GM19238 (cell line): ENCODE measurements at regions not wholly inside any gene's neighbourhood (a gene's known extent, or its start where the extent isn't known, plus 50 kb on each side); places are given as distances from the start of the nearest gene placed in this dataset.
"Not testable (repeated sequence)": the region's sequence is repeated elsewhere in the genome, so short reads cannot be mapped to it uniquely, and the experiment has no call there.

Experiments used
- DNase-seq: peaks from one replicate; pipeline ENCODE4 v3.0.0; 2011; ENCODE audit warnings: low spot score; ENCODE audit not compliant: insufficient read length

- no peak for DNase-seq
Measured at GRCh38 chr15:77864211-77865105, 213.1 kb downstream of the TBC1D2B start.

GRCh38 chr15:77863491-77864105 lies 213.9 kb downstream of the TBC1D2B start:
- DNase-seq = no peak

GRCh38 chr15:77862651-77863104 lies 214.8 kb downstream of the TBC1D2B start:
- no peak for DNase-seq

DNA sequence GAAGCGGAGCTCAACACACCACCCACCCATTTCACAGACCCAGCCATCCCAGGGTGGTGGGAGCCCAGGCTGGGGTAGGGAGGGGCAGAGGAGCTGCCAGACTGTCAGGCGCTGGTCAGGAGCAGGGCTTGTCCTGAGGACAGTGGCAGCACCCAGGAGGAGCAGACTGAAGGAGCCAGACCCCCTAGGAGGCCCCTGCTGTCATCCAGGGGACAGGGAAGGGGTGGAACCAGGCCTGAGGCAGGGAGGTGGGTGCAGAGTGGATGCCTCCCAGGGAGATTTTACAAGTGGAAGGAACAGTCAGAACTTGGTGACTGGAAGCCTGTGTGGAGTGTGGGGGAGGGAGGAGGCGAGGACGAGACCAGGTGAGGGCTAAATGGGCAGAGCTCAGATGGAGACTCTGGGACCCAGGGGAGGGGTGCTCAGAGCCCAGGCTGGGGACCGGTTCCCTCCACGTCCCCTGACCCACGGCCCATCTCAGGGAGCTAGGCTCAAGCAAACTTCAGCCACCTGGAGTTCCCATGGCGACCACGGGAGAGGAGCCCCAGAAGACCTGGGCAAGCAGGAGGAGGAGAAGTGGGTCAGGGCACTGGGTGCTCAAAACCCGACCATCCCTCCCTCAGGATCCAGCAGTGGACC lies 215.4 kb downstream of the TBC1D2B start:
- not testable (repeated sequence) for DNase-seq

DNA sequence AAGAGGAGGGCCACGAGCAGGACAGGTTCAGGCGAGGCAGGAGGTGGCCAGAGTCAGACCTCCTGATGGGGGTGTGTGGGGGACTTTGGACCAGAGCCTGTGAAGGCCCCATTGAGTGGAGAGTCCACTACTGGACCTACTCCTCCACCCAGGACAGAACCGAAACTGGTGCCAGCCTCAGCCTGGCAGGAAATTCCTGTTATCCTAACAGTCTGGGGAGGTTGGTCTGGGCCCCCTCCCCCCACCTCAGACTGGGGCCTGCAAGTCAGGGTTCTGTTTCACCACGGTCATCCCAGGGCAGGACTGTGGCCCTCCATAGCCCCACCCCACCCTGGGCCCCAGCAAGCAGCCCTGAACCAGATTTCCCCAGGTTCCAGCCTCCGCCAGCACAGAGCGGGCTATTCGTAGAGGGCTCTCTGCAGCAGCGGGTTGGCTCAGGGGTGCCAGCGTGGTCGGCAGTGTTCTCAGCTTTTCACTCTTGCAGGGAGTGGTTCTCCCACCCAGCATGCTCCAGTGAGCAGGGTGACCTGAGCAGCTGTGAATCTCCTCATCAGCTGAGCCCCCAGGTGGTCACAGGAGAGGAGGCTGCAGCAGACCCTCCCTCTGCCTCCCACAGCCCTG lies 217.3 kb downstream of the TBC1D2B start:
- DNase-seq = no peak

GRCh38 chr15:77859491-77860060 lies 217.9 kb downstream of the TBC1D2B start:
- no peak for DNase-seq

DNA sequence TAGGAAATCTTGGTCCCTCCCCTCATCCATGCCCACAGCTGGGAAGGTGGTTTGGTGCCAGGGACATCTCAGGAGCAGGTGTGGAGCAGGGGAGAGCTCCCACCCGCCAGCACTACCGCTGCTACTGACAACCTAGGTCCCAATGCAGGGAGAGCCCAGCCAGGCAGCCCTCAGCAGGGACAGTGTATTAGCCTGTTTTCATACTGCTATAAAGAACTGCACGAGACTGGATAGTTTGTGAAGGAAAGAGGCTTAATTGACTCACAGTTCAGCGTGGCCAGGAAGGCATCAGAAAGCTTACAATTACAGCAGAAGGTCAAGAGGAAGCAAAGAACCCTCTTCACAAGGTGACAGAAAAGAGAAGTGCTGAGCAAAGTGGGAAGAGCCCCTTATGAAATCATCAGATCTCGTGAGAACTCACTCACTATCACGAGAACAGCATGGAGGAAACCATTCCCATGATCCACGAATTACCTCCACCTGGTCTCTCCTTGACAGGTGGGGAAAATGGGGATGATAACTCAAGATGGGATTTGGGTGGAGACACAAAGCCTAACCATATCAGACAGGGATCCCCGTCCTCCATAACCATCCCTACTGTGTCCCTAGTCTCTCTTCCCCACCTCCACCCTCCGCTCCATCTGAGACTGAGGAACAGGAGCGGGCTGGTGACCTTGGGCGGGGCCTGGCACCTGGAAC lies 218.6 kb downstream of the TBC1D2B start:
- DNase-seq = no peak

- no peak for DNase-seq
Measured at GRCh38 chr15:77857419-77857818, 220.1 kb downstream of the TBC1D2B start.

DNA sequence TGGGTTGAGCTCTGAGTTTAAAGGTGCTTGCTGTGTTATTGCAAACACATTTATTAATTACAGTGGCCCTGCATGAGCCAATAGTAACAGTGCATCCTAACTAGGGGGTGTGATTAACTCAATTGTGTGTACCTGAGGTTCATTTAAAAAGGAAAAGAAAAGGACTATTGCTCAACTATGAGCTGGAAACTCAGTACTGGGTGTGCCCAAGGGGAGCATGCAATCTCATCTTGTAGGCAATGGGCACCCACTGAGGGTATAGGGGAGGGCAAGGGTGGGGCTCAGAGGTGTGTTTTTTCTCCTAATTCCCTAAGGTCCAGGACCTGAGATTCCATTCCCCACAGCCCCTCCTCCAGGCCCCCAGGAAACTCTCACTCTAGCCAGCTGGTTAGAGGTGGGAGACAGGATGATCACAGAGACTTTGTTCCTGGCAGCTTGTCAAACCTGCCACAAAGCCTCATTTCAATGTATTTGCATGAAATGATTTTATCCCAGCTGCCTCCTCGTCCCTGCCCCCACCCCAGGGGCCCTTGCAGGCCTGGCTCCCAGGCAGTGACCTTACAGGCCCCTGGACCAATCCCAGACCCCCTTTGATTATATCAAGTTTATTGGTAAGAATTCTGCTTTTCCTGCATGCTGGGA lies 220.7 kb downstream of the TBC1D2B start:
- DNase-seq = no peak

- DNase-seq = no peak
Measured at GRCh38 chr15:77855871-77856270, 221.6 kb downstream of the TBC1D2B start.

GRCh38 chr15:77854980-77855379 lies 222.3 kb upstream of the LINGO1 start:
- no peak for DNase-seq

DNA sequence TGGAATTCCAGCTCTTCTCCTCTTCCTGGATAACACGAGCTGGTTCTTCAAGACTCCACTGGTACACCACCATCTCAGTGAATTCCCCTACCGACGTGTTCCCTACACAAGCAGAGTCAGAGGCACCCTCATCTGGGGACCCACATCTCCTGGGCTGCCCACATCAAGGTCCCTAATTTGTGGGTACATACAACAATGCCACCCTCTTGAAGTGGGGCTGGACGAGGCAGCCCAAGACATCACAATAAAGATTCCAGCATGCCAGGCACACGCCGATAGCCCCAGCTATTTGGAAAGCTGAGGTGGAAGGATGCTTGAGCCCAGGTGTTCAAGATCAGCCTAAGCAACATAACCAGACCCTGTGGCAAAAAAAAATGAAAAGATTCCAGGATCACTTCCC lies 221.2 kb upstream of the LINGO1 start:
- no peak for DNase-seq

DNA sequence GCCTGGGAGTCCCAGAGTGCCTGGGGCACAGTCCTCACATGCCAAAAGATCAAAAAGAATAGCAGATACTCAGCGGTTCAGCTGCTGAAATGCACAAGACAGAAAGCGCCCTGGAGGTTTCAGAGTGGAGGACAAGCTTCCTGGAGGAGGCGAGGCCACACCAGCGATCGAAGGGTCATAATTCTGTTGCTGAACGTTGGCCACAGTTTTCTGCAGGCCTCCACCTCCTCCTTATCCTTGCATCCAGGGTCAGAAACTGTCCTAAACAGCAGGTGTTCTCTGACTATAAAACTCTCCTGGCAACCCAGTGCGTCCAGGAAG lies 220.3 kb upstream of the LINGO1 start:
- DNase-seq = no peak

DNA sequence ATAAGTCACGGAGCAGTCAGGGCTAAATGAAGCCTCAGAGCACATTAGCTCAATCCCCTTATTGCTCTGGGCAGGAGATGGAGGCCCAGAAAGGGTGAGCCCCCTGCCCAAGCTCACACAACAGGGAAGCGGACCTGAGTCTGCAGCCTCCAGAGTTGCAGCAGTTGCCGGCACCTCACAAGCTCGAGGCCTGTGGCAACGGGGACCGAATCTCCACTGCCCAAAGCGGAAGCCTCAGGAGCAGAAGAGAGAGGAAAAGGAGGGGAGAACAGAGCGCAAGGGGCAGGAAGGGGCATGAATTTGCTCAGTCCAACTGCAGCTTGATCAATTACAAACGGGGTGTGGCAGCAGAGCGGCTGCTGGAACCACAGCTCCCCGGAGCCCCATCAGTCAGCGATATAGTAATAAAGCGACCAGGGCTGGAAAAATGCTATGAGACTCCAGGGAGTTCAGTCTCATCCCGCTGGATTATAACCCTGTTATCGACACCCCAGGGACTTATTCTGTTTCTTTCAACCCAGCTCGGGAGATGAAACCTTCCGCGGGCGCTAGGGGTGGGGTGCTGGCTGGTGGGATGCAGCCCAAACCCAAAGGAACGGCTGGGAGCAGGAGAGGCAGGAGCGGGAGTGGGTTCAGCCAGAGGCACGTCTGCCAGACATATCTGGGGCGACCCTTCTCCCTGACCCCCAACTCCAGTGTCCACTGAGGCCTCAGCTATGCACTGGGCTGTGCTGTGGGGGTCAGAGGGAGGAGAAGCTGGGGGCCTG lies 219.7 kb upstream of the LINGO1 start:
- no peak for DNase-seq

DNA sequence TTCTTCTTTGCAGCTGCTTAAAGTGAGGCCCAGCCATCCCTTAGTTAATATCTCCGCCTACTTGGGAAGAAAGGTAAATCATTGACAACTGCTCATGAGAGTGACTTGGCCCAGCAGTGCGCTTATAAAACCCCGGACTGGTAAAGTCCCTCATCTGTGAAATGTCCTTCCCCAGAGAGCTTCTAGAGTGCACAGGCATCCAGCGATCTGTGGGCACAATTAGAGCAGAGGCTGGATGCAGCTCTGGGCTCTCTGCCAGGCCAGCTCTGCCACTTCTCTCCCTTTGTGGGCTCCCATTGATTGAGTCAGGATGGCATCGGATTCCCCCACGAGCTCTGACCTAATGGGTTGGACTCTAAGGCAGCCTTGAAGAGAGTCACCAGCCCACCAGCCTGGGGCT lies 219.0 kb upstream of the LINGO1 start:
- no peak for DNase-seq

- no peak for DNase-seq
Measured at GRCh38 chr15:77851086-77851485, 218.4 kb upstream of the LINGO1 start.

- DNase-seq = no peak
Measured at GRCh38 chr15:77846986-77847385, 214.3 kb upstream of the LINGO1 start.

GRCh38 chr15:77846360-77846759 lies 213.6 kb upstream of the LINGO1 start:
- no peak for DNase-seq

DNA sequence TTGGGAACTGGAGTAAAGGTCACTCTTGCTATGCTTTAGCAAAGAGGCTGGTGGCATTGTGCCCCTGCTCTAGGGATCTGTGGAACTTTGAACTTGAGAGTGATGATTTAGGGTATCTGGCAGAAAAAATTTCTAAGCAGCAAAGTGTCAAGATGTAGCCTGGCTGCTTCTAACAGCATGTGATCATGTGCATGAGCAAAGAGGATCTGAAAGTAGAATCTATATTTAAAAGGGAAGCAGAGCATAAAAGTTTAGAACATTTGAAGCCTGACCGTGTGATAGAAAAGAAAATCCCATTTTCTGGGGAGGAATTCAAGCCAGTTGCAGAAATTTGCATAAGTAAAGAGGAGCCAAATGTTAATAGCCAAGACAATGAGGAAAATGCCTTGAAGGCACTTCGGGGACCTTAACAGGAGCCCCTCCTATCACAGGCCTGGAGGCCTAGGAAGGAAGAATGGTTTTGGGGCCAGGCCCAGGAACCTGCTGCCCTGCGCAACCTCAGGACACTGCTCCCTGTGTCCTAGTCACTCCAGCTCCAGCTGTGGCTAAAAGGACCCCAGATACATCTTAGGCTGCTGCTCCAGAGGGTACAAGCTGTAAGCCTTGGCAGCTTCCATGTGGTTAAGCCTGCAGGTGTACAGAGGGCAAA lies 212.2 kb upstream of the LINGO1 start:
- no peak for DNase-seq
